GM23338 (cell line): ENCODE measurements at regions not wholly inside any gene's neighbourhood (a gene's known extent, or its start where the extent isn't known, plus 50 kb on each side); places are given as distances from the start of the nearest gene placed in this dataset.

Experiments
- ATAC-seq: fragments of 200-7000 bp; cut with Tn5 transposase; 3 replicates; pipeline ENCODE4 v1.9.1; 2020
- DNase-seq: peaks from one replicate; pipeline ENCODE4 v3.0.0-alpha.2; 2015; ENCODE audit warnings: low spot score
- H2AFZ ChIP-seq: fragments of 200-600 bp; sonication (generic); 2 replicates; pipeline ENCODE4 v1.8.0; 2016; ENCODE audit warnings: antibody characterized with exemption, mild to moderate bottlenecking, moderate library complexity
- H3F3A ChIP-seq: fragments of 200-600 bp; sonication (generic); replicated peaks from 2 replicates; pipeline ENCODE4 v1.8.0; 2017; ENCODE audit warnings: antibody characterized with exemption, mixed run types, low read depth
- H3K27ac ChIP-seq: fragments of 200-600 bp; sonication (generic); 2 replicates; pipeline ENCODE4 v1.6.1; 2016; ENCODE audit warnings: low read depth
- H3K27me3 ChIP-seq: fragments of 200-600 bp; sonication (generic); 2 replicates; pipeline ENCODE4 v1.8.0; 2016; ENCODE audit warnings: mild to moderate bottlenecking, mixed run types, moderate library complexity; ENCODE audit not compliant: insufficient read depth
- H3K36me3 ChIP-seq: fragments of 200-600 bp; sonication (generic); 2 replicates; pipeline ENCODE4 v1.8.0; 2016; ENCODE audit warnings: mild to moderate bottlenecking; ENCODE audit not compliant: insufficient read depth
- H3K4me1 ChIP-seq: fragments of 200-600 bp; sonication (generic); 2 replicates; pipeline ENCODE4 v1.8.0; 2016; ENCODE audit warnings: mild to moderate bottlenecking, moderate library complexity; ENCODE audit not compliant: insufficient read depth
- H3K4me2 ChIP-seq: fragments of 200-600 bp; sonication (generic); 2 replicates; pipeline ENCODE4 v1.7.1; 2017; ENCODE audit warnings: mixed run types
- H3K4me3 ChIP-seq: fragments of 200-600 bp; sonication (generic); 2 replicates; pipeline ENCODE4 v1.6.1; 2016; ENCODE audit warnings: mixed run types
- H3K79me2 ChIP-seq: fragments of 200-600 bp; sonication (generic); replicated peaks from 2 replicates; pipeline ENCODE4 v1.8.0; 2017; ENCODE audit warnings: mild to moderate bottlenecking; ENCODE audit not compliant: insufficient read depth
- H3K9me2 ChIP-seq: fragments of 200-600 bp; sonication (generic); 2 replicates; pipeline ENCODE4 v1.8.0; 2017; ENCODE audit not compliant: insufficient read depth
- H4K20me1 ChIP-seq: fragments of 200-600 bp; sonication (generic); replicated peaks from 2 replicates; pipeline ENCODE4 v1.8.0; 2017; ENCODE audit warnings: mild to moderate bottlenecking; ENCODE audit not compliant: insufficient read depth
- H3K27ac Mint-ChIP-seq: 2 replicates; pipeline ENCODE4 v1.8.0; 2020; ENCODE audit warnings: inconsistent platforms, mild to moderate bottlenecking, moderate library complexity, mixed read lengths
- H3K27me3 Mint-ChIP-seq: 3 replicates; pipeline ENCODE4 v1.8.0; 2022; ENCODE audit warnings: low read depth, mild to moderate bottlenecking, moderate library complexity, mixed read lengths, inconsistent platforms; ENCODE audit not compliant: insufficient read depth, poor library complexity
- H3K36me3 Mint-ChIP-seq: 3 replicates; pipeline ENCODE4 v1.8.0; 2021; ENCODE audit warnings: low read depth, mild to moderate bottlenecking, inconsistent platforms, moderate library complexity, mixed read lengths
- H3K4me1 Mint-ChIP-seq: 3 replicates; pipeline ENCODE4 v1.8.0; 2020; ENCODE audit warnings: mild to moderate bottlenecking, inconsistent platforms, mixed read lengths
- H3K4me3 Mint-ChIP-seq: 3 replicates; pipeline ENCODE4 v1.8.0; 2021; ENCODE audit warnings: moderate library complexity, mild to moderate bottlenecking, inconsistent platforms, mixed read lengths
- H3K9me3 Mint-ChIP-seq: 3 replicates; pipeline ENCODE4 v1.8.0; 2020; ENCODE audit warnings: moderate library complexity, mild to moderate bottlenecking, inconsistent platforms, mixed read lengths
- EZH2 ChIP-seq: fragments of 200-600 bp; sonication (generic); IDR thresholded peaks from one replicate; pipeline ENCODE4 v1.8.0; 2017; ENCODE audit warnings: antibody characterized with exemption, mild to moderate bottlenecking, low read depth; ENCODE audit not compliant: unreplicated experiment
- EZH2phosphoT487 ChIP-seq: fragments of 200-600 bp; sonication (generic); IDR thresholded peaks from one replicate; pipeline ENCODE4 v1.8.1; 2018; ENCODE audit warnings: antibody characterized with exemption; ENCODE audit not compliant: unreplicated experiment
- JUNB ChIP-seq: IDR thresholded peaks from one replicate; pipeline ENCODE4 v1.6.1; 2016; ENCODE audit warnings: antibody characterized with exemption; ENCODE audit not compliant: unreplicated experiment
- NANOG ChIP-seq: IDR thresholded peaks from 2 replicates; pipeline ENCODE4 v1.6.1; 2016; ENCODE audit warnings: antibody characterized with exemption, borderline replicate concordance
- POLR2AphosphoS5 ChIP-seq: IDR thresholded peaks from 2 replicates; pipeline ENCODE4 v1.6.1; 2016; ENCODE audit warnings: antibody characterized with exemption, low read depth
- STAT1 ChIP-seq: IDR thresholded peaks from one replicate; pipeline ENCODE4 v1.6.1; 2016; ENCODE audit warnings: antibody characterized with exemption; ENCODE audit not compliant: unreplicated experiment
- ZNF114 ChIP-seq: fragments of 250-450 bp; sonication (Bioruptor Pico); IDR thresholded peaks from 2 replicates; pipeline ENCODE4 v1.5.0; 2020; ENCODE audit warnings: mild to moderate bottlenecking, moderate library complexity
- ZNF331 ChIP-seq: fragments of 250-450 bp; sonication (Bioruptor Pico); IDR thresholded peaks from 2 replicates; pipeline ENCODE4 v1.5.0; 2020; ENCODE audit warnings: low read depth, mild to moderate bottlenecking, moderate library complexity
- TF ChIP-seq, protein P1 (sequence below): fragments of 250-450 bp; sonication (Bioruptor Pico); IDR thresholded peaks from 2 replicates; pipeline ENCODE4 v1.5.0; 2020; ENCODE audit warnings: mild to moderate bottlenecking, moderate library complexity
- TF ChIP-seq, protein P2 (sequence below): IDR thresholded peaks from 2 replicates; pipeline ENCODE4 v1.6.1; 2016; ENCODE audit warnings: antibody characterized with exemption
- TF ChIP-seq, protein P3 (sequence below): IDR thresholded peaks from one replicate; pipeline ENCODE4 v1.6.1; 2018; ENCODE audit warnings: antibody characterized with exemption; ENCODE audit not compliant: unreplicated experiment
- TF ChIP-seq, protein P4 (sequence below), 2 experiments: fragments of 200-600 bp in 1 of 2; sonication (generic) in 1 of 2; conservative IDR thresholded peaks; 2 replicates each; pipeline versions ENCODE4 v1.5.1 to v1.6.1; 2016 to 2017; ENCODE audit warnings: antibody characterized with exemption in 2 of 2, low read depth in 2 of 2, mild to moderate bottlenecking in 2 of 2, moderate library complexity in 1 of 2

DNA sequence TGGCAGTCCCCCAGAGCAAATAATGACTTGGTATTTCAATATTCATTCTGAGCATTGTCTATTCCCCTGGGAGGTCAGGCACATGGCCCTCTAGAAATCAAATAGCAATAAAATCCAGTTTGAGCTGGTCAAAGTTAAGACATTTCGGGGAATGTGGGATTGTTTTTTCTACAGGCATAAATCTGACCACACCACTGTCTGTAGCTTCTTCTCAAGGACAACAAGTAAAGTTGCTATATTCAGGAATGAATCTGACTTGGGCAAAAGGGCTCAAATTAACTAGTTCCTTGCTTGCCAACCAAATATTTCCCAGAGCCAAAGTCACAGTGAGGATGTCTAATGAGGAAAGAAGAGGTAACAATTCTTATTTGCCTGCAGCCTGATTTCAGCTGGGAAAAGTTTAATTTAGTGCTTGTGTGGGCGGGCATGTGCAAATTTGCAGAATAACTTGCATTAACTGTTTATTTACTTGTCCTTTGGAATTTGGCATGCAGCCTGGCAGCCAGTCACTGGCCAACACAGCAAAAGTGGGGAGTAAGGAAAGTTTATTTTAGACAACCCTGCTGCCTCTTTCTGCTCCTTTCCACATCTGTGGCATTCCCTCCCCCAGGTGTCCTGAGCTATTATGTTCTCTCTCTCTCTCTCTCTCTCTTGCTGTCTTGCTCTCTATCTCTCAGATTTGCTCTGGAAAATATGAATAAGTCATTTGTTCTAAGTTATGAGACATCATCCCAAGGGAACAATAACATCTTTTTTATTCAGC is 51.2 kb upstream of the ARHGAP20 start:
- no peaks in the 10 kb centered on the region for H3K36me3 ChIP-seq
- no peaks in the 10 kb centered on the region for H3K27me3 ChIP-seq
- DNase-seq (no peak), ATAC-seq (peak; percentile 36; the same call in 2 of the 3 replicates)
- Mint-ChIP-seq H3K36me3 (no peaks in the 10 kb centered on the region), H3K4me1 (peaks cover 16% of the 10 kb centered on the region), H3K27ac (peak overlapping the region; percentile 86), H3K4me3 (no peak overlapping the region), H3K9me3 (no peaks in the 10 kb centered on the region), H3K27me3 (no peaks in the 10 kb centered on the region)
- H2AFZ ChIP-seq = peak overlapping the region; percentile 38; the same call in 1 of the 2 replicates
- H3K79me2 ChIP-seq = no peaks in the 10 kb centered on the region
- H3F3A ChIP-seq = no peaks in the 10 kb centered on the region
- no peak overlapping the region for H3K27ac ChIP-seq
- H3K4me3 ChIP-seq = no peak overlapping the region
- H3K4me1 ChIP-seq = peaks cover 13% of the 10 kb centered on the region
- peak overlapping the region; percentile 33; the same call in 1 of the 2 replicates for H3K4me2 ChIP-seq
- TF ChIP-seq EZH2phosphoT487 = no peak
- TF ChIP-seq, protein P1, sequence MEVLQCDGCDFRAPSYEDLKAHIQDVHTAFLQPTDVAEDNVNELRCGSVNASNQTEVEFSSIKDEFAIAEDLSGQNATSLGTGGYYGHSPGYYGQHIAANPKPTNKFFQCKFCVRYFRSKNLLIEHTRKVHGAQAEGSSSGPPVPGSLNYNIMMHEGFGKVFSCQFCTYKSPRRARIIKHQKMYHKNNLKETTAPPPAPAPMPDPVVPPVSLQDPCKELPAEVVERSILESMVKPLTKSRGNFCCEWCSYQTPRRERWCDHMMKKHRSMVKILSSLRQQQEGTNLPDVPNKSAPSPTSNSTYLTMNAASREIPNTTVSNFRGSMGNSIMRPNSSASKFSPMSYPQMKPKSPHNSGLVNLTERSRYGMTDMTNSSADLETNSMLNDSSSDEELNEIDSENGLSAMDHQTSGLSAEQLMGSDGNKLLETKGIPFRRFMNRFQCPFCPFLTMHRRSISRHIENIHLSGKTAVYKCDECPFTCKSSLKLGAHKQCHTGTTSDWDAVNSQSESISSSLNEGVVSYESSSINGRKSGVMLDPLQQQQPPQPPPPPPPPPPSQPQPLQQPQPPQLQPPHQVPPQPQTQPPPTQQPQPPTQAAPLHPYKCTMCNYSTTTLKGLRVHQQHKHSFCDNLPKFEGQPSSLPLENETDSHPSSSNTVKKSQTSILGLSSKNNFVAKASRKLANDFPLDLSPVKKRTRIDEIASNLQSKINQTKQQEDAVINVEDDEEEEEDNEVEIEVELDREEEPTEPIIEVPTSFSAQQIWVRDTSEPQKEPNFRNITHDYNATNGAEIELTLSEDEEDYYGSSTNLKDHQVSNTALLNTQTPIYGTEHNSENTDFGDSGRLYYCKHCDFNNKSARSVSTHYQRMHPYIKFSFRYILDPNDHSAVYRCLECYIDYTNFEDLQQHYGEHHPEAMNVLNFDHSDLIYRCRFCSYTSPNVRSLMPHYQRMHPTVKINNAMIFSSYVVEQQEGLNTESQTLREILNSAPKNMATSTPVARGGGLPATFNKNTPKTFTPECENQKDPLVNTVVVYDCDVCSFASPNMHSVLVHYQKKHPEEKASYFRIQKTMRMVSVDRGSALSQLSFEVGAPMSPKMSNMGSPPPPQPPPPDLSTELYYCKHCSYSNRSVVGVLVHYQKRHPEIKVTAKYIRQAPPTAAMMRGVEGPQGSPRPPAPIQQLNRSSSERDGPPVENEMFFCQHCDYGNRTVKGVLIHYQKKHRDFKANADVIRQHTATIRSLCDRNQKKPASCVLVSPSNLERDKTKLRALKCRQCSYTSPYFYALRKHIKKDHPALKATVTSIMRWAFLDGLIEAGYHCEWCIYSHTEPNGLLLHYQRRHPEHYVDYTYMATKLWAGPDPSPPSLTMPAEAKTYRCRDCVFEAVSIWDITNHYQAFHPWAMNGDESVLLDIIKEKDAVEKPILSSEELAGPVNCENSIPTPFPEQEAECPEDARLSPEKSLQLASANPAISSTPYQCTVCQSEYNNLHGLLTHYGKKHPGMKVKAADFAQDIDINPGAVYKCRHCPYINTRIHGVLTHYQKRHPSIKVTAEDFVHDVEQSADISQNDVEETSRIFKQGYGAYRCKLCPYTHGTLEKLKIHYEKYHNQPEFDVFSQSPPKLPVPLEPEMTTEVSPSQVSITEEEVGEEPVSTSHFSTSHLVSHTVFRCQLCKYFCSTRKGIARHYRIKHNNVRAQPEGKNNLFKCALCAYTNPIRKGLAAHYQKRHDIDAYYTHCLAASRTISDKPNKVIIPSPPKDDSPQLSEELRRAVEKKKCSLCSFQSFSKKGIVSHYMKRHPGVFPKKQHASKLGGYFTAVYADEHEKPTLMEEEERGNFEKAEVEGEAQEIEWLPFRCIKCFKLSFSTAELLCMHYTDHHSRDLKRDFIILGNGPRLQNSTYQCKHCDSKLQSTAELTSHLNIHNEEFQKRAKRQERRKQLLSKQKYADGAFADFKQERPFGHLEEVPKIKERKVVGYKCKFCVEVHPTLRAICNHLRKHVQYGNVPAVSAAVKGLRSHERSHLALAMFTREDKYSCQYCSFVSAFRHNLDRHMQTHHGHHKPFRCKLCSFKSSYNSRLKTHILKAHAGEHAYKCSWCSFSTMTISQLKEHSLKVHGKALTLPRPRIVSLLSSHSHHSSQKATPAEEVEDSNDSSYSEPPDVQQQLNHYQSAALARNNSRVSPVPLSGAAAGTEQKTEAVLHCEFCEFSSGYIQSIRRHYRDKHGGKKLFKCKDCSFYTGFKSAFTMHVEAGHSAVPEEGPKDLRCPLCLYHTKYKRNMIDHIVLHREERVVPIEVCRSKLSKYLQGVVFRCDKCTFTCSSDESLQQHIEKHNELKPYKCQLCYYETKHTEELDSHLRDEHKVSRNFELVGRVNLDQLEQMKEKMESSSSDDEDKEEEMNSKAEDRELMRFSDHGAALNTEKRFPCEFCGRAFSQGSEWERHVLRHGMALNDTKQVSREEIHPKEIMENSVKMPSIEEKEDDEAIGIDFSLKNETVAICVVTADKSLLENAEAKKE (CRISPR knock-in tag) = no peak
- TF ChIP-seq JUNB = no peak
- TF ChIP-seq, protein P2, sequence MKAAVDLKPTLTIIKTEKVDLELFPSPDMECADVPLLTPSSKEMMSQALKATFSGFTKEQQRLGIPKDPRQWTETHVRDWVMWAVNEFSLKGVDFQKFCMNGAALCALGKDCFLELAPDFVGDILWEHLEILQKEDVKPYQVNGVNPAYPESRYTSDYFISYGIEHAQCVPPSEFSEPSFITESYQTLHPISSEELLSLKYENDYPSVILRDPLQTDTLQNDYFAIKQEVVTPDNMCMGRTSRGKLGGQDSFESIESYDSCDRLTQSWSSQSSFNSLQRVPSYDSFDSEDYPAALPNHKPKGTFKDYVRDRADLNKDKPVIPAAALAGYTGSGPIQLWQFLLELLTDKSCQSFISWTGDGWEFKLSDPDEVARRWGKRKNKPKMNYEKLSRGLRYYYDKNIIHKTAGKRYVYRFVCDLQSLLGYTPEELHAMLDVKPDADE = no peak
- TF ChIP-seq, protein P3, sequence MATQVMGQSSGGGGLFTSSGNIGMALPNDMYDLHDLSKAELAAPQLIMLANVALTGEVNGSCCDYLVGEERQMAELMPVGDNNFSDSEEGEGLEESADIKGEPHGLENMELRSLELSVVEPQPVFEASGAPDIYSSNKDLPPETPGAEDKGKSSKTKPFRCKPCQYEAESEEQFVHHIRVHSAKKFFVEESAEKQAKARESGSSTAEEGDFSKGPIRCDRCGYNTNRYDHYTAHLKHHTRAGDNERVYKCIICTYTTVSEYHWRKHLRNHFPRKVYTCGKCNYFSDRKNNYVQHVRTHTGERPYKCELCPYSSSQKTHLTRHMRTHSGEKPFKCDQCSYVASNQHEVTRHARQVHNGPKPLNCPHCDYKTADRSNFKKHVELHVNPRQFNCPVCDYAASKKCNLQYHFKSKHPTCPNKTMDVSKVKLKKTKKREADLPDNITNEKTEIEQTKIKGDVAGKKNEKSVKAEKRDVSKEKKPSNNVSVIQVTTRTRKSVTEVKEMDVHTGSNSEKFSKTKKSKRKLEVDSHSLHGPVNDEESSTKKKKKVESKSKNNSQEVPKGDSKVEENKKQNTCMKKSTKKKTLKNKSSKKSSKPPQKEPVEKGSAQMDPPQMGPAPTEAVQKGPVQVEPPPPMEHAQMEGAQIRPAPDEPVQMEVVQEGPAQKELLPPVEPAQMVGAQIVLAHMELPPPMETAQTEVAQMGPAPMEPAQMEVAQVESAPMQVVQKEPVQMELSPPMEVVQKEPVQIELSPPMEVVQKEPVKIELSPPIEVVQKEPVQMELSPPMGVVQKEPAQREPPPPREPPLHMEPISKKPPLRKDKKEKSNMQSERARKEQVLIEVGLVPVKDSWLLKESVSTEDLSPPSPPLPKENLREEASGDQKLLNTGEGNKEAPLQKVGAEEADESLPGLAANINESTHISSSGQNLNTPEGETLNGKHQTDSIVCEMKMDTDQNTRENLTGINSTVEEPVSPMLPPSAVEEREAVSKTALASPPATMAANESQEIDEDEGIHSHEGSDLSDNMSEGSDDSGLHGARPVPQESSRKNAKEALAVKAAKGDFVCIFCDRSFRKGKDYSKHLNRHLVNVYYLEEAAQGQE = no peak
- no peak for TF ChIP-seq ZNF114 (CRISPR knock-in tag)
- TF ChIP-seq, protein P4, sequence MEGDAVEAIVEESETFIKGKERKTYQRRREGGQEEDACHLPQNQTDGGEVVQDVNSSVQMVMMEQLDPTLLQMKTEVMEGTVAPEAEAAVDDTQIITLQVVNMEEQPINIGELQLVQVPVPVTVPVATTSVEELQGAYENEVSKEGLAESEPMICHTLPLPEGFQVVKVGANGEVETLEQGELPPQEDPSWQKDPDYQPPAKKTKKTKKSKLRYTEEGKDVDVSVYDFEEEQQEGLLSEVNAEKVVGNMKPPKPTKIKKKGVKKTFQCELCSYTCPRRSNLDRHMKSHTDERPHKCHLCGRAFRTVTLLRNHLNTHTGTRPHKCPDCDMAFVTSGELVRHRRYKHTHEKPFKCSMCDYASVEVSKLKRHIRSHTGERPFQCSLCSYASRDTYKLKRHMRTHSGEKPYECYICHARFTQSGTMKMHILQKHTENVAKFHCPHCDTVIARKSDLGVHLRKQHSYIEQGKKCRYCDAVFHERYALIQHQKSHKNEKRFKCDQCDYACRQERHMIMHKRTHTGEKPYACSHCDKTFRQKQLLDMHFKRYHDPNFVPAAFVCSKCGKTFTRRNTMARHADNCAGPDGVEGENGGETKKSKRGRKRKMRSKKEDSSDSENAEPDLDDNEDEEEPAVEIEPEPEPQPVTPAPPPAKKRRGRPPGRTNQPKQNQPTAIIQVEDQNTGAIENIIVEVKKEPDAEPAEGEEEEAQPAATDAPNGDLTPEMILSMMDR (conservative IDR thresholded peaks at IDR 0.05; ENCODE audit: low read depth in 2 of 2) = no peak
- TF ChIP-seq ZNF331 (CRISPR knock-in tag) = no peak
- no peak for TF ChIP-seq EZH2
- no peak for TF ChIP-seq STAT1
- TF ChIP-seq NANOG = no peak
- no peak for TF ChIP-seq POLR2AphosphoS5
- no peaks in the 10 kb centered on the region for H4K20me1 ChIP-seq
- no peaks in the 10 kb centered on the region for H3K9me2 ChIP-seq
